PC-3 (cell line): ENCODE measurements at regions not wholly inside any gene's neighbourhood (a gene's known extent, or its start where the extent isn't known, plus 50 kb on each side); places are given as distances from the start of the nearest gene placed in this dataset.

Experiments
- ATAC-seq: fragments of 200-7000 bp; cut with Tn5 transposase; 2 replicates; pipeline ENCODE4 v1.9.1; 2020; ENCODE audit warnings: mild to moderate bottlenecking, moderate library complexity
- BruUV-seq: library from RNA; stranded (reverse); fragments of 400-500 nt; replicated peaks from 2 replicates; lab custom pipeline; 2021; lab: Mats Ljungman, UMichigan
- CTCF ChIA-PET: fragments of 300-600 bp; sonication (Branson Sonifier 250); formaldehyde crosslinking; loops from one replicate; lab custom pipeline; 2022; ENCODE audit warnings: antibody characterized with exemption; lab: Charles Lee
- POLR2A ChIA-PET: fragments of 300-600 bp; sonication (Branson Sonifier 250); formaldehyde crosslinking; loops from one replicate; lab custom pipeline; 2022; ENCODE audit warnings: antibody characterized with exemption; ENCODE audit not compliant: unreplicated experiment; lab: Charles Lee
- DNase-seq: peaks from one replicate; pipeline ENCODE4 v3.0.0-alpha.2; 2015
- H2AFZ ChIP-seq: fragments of 300-600 bp; sonication (generic); 2 replicates; pipeline ENCODE4 v1.6.0; 2016; ENCODE audit warnings: antibody characterized with exemption, low read length
- H3F3A ChIP-seq: fragments of 300-600 bp; sonication (generic); one replicate; pipeline ENCODE4 v1.6.0; 2017; ENCODE audit warnings: antibody characterized with exemption, low read length, control low read depth, mild to moderate bottlenecking; ENCODE audit not compliant: unreplicated experiment
- H3K27ac ChIP-seq: fragments of 300-600 bp; sonication (generic); 2 replicates; pipeline ENCODE4 v1.5.1; 2016; ENCODE audit warnings: mild to moderate bottlenecking, low read length
- H3K27me3 ChIP-seq: fragments of 300-600 bp; sonication (generic); 2 replicates; pipeline ENCODE4 v1.6.1; 2016; ENCODE audit warnings: low read length, mixed read lengths
- H3K36me3 ChIP-seq: fragments of 300-600 bp; sonication (generic); 2 replicates; pipeline ENCODE4 v1.6.1; 2016; ENCODE audit warnings: low read depth, mixed run types, low read length, mixed read lengths
- H3K4me1 ChIP-seq: fragments of 300-600 bp; sonication (generic); 2 replicates; pipeline ENCODE4 v1.5.1; 2016; ENCODE audit warnings: low read length; ENCODE audit not compliant: insufficient read depth
- H3K4me2 ChIP-seq: fragments of 300-600 bp; sonication (generic); 2 replicates; pipeline ENCODE4 v1.6.0; 2016; ENCODE audit warnings: low read length
- H3K4me3 ChIP-seq: fragments of 300-600 bp; sonication (generic); 2 replicates; pipeline ENCODE4 v1.5.1; 2016; ENCODE audit warnings: mild to moderate bottlenecking, low read length, mixed read lengths
- H3K79me2 ChIP-seq: fragments of 300-600 bp; sonication (generic); 2 replicates; pipeline ENCODE4 v1.6.1; 2017; ENCODE audit warnings: low read length, mixed read lengths
- H3K9ac ChIP-seq: fragments of 300-600 bp; sonication (generic); 2 replicates; pipeline ENCODE4 v1.6.0; 2016; ENCODE audit warnings: mild to moderate bottlenecking, low read length
- H3K9me2 ChIP-seq: fragments of 300-600 bp; sonication (generic); replicated peaks from 2 replicates; pipeline ENCODE4 v1.6.1; 2016; ENCODE audit warnings: mixed run types, low read length, mixed read lengths
- H3K9me3 ChIP-seq: fragments of 300-600 bp; sonication (generic); 2 replicates; pipeline ENCODE4 v1.6.1; 2016; ENCODE audit warnings: low read length, mixed read lengths
- H4K20me1 ChIP-seq: fragments of 300-600 bp; sonication (generic); 2 replicates; pipeline ENCODE4 v1.6.1; 2016; ENCODE audit warnings: low read length, mixed read lengths
- EZH2 ChIP-seq: fragments of 300-600 bp; sonication (generic); IDR thresholded peaks from one replicate; pipeline ENCODE4 v1.6.1; 2017; ENCODE audit warnings: antibody characterized with exemption, mild to moderate bottlenecking, low read length; ENCODE audit not compliant: unreplicated experiment
- EZH2phosphoT487 ChIP-seq: fragments of 300-600 bp; sonication (generic); IDR thresholded peaks from 2 replicates; pipeline ENCODE4 v1.6.1; 2018; ENCODE audit warnings: mild to moderate bottlenecking, antibody characterized with exemption, low read length, borderline replicate concordance
- intact Hi-C: fragments of 100-400 bp; cut with micrococcal nuclease; formaldehyde crosslinking; loops from 2 replicates; pipeline ENCODE4 v1.9.0; 2023
- TF ChIP-seq, protein P1 (sequence below): fragments of 300-600 bp; sonication (generic); conservative IDR thresholded peaks from 2 replicates; pipeline ENCODE4 v1.5.1; 2017; ENCODE audit warnings: antibody characterized with exemption, low read depth, mild to moderate bottlenecking, low read length

DNA sequence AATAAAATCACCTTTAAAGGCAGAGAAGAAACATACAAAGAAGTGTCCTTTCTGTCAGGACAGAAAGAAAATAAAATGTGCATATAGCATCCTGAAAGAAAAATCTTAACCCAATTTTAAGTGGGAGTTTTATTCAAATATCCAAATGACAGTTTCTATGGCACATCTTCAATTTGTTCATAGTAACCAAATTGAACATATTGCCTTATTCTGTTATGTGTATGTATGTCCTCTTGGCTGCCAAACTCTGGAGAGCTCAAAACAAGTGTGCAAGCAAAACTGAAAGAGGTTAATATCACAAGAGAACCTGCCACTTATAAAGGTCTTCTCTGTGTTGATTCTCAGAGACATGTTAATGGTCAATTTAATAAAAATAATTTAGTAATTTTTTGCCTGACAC, 334.7 kb downstream of the BCKDHB start:
- Histone ChIP-seq H3K27ac (peak overlapping the region; percentile 89), H3F3A (peaks cover 5% of the 10 kb centered on the region), H3K4me3 (no peak overlapping the region), H3K36me3 (no peaks in the 10 kb centered on the region), H3K9me3 (no peaks in the 10 kb centered on the region), H4K20me1 (no peaks in the 10 kb centered on the region), H3K79me2 (no peaks in the 10 kb centered on the region), H3K9me2 (no peaks in the 10 kb centered on the region), H3K27me3 (no peaks in the 10 kb centered on the region), H3K4me1 (peaks cover 39% of the 10 kb centered on the region), H3K9ac (no peak overlapping the region; the same call in 1 of the 2 replicates), H2AFZ (peak overlapping the region; percentile 20; the same call in 1 of the 2 replicates), H3K4me2 (peak overlapping the region; percentile 28)
- no TSS peak for BruUV-seq
- TF ChIP-seq, protein P1, sequence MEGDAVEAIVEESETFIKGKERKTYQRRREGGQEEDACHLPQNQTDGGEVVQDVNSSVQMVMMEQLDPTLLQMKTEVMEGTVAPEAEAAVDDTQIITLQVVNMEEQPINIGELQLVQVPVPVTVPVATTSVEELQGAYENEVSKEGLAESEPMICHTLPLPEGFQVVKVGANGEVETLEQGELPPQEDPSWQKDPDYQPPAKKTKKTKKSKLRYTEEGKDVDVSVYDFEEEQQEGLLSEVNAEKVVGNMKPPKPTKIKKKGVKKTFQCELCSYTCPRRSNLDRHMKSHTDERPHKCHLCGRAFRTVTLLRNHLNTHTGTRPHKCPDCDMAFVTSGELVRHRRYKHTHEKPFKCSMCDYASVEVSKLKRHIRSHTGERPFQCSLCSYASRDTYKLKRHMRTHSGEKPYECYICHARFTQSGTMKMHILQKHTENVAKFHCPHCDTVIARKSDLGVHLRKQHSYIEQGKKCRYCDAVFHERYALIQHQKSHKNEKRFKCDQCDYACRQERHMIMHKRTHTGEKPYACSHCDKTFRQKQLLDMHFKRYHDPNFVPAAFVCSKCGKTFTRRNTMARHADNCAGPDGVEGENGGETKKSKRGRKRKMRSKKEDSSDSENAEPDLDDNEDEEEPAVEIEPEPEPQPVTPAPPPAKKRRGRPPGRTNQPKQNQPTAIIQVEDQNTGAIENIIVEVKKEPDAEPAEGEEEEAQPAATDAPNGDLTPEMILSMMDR, result no peak
- TF ChIP-seq EZH2 (no peak), EZH2phosphoT487 (no peak)
- DNase-seq (no peak), ATAC-seq (no peak)
- ChIA-PET CTCF (no interaction called here), POLR2A (no interaction called here)
- intact Hi-C loops, result no loop called here

DNA sequence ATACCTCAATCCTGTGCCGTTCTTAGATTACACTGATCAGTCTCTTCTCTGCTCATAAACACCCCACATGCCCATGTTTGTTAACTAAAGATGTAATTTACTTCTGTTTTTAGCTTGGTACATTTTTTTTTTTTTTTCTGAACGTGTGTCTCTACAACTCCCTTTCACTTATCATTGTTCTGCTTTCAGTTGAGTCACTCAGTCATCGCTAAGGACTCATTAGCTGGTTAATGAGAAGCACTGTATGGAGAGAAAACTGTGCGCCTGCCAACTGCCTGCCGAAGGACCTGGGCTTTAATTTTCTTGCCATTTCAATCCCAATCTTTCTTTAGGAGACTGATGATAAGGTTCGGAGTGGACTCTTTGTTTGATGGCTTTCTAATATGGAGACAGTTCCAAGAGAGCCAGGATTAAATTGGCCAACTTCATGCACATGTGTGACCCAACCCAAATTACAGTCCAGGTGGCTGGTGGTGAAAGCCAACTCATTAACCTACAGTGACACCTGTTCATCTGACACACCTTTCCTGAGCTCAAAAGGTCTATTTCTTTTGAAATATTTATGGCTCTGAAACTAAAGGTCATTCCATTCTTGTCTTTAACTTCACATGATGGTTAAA, 334.1 kb downstream of the BCKDHB start:
- Histone ChIP-seq H3K4me1 (peaks cover 39% of the 10 kb centered on the region), H3K27ac (peak overlapping the region; percentile 89), H3F3A (peaks cover 5% of the 10 kb centered on the region), H3K36me3 (no peaks in the 10 kb centered on the region), H3K9me3 (no peaks in the 10 kb centered on the region), H3K4me2 (peak overlapping the region; percentile 28), H4K20me1 (no peaks in the 10 kb centered on the region), H3K79me2 (no peaks in the 10 kb centered on the region), H3K9me2 (no peaks in the 10 kb centered on the region), H3K4me3 (no peak overlapping the region), H3K9ac (peak overlapping the region; percentile 5; the same call in 1 of the 2 replicates), H3K27me3 (no peaks in the 10 kb centered on the region), H2AFZ (peak overlapping the region; percentile 20; the same call in 1 of the 2 replicates)
- BruUV-seq, result no TSS peak
- ATAC-seq, result no peak
- TF ChIP-seq EZH2phosphoT487 (no peak), EZH2 (no peak)
- TF ChIP-seq, protein P1, result no peak
- intact Hi-C loops, result no loop called here
- POLR2A ChIA-PET, result no interaction called here
- CTCF ChIA-PET, result interaction anchor here (0.6 kb wide), 1 partner anchor 15 kb away, joined by 3 read pairs; no protein-coding TSS in a partner anchor
- no peak for DNase-seq
